GM19099 (cell line): ENCODE measurements at regions not wholly inside any gene's neighbourhood (a gene's known extent, or its start where the extent isn't known, plus 50 kb on each side); places are given as distances from the start of the nearest gene placed in this dataset.

ENCODE experiments used
- POLR2A ChIP-seq: IDR thresholded peaks from 3 replicates; pipeline ENCODE4 v1.6.1; 2011; ENCODE audit warnings: low read depth; ENCODE audit not compliant: insufficient read length; ENCODE audit errors: extremely low read depth

GRCh38 chr5:28500511-28500910 lies 1462.1 kb upstream of the CDH9 start:
- TF ChIP-seq POLR2A, result no peak

DNA sequence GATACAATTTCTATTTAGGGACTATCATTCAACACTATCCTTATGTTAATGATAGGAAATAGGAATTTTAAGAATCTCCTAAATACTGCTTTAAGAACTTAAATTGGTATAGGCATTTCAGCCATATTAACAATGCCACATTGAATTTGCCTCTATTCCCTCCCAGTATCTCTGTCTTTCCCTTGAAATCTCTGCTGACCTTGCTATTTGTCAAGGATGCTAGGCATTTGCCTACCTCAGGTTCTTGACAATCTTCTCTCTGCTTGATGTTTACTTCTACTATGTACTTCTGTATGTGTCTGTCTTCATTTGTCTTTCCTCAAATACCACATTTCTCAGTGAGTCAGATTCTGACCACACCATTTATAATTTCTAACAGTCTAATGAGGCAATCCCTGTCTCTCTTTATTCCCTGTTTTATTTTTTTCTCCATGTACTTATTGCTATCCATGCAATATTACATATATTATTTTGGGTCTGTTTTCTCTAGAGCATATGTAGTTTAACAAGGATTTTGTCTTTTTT lies 1461.4 kb upstream of the CDH9 start:
- TF ChIP-seq POLR2A, result no peak

DNA sequence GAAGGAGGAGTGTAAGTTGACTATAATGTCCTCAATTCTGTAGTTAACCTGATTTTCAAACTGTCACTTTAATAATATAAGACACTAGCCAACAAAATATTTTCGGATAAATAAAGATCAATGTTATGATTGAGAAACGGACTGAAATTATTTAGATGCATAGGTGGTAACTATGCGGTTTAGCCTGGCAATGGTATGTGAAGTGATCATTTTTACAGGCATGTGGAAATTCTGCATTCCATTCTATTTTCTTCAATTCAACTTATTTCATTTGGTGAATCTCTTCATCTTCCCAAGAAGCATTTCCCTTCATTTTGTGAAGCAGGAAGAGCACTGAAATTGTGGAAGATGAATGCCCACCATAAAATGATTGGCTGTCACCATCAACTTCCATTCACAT lies 1457.5 kb upstream of the CDH9 start:
- no peak for TF ChIP-seq POLR2A

GRCh38 chr5:28493456-28493855 lies 1455.1 kb upstream of the CDH9 start:
- TF ChIP-seq POLR2A, result no peak

DNA sequence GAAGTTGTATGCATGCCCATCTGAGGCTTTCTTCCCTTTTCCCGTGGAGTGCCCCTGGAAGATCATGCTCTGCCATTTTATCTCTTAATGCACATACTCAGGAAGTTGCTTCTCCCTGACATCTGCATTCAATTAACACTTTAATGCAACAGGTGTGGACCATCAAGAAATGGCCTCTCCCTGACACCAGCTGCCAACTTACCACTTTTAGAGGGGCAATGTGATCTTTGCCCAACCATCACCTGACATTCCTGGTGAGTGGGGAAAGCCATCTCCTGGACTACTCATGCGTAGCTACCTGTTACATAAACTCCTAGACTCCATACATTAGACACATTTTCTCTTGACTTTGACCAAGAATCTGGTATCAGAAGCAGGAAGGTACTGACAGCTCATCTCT lies 1450.4 kb upstream of the CDH9 start:
- TF ChIP-seq POLR2A, result no peak

DNA sequence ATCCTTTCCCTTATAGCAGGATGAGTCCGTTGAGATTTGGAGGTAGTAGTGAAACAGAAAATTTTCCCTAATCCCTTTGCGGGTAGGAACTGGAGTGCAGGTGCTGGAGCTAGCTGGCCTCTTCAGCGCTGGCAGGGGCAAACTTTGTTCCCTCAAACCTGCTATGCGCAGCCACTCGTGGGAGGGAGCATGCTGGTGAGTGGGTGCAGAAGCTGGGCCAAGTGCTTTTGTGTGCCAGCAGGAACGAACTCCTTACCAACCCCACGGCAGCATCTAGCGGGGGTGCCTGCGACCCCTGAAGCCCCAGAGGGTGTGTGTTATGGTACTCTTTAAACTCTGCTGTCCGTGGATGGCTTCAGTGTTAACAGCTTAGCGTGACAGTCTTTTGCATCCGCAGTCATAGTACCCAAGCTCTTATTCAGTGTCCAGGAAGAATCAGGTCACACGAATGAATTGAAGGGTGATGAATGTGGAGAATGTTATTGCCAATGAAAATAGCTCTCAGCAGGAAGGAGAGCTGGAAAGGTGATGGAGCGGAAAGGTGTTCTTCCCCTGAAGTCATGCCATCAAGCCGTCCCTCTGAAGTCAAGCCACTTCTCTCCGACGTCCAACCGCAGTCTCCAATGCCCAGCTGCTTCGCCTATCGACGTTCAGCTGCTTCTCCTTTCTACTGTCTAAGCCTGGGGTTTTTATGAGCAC lies 1445.1 kb upstream of the CDH9 start:
- no peak for TF ChIP-seq POLR2A

DNA sequence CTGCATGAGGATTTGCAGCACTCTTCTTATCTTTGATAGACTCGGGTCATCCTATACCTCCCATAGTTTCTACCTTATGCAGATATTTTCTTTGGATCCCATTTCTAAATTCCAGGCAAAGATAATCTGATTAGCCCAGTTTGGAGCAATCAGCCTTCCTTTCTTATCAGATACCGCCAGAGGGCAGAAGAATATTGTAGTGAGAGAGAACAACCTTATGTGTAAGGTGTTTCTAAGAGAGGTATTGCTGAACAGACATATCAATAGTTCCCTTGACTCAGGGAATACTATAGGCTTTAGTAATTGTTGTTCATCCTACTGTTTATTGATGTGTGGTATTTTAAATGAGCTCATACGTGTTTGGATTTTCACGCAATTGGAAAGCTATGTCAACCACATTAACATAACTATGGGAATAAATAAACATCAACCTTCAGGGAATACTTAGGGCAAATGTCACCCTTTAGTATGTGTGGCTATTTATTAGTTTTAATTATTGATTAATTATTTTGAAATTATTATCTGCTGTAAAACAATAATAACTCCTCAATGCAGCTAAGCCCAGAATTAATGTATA lies 1435.2 kb upstream of the CDH9 start:
- TF ChIP-seq POLR2A, result no peak

- TF ChIP-seq POLR2A, result no peak
Observed at GRCh38 chr5:28468166-28468565, 1429.8 kb upstream of the CDH9 start.

DNA sequence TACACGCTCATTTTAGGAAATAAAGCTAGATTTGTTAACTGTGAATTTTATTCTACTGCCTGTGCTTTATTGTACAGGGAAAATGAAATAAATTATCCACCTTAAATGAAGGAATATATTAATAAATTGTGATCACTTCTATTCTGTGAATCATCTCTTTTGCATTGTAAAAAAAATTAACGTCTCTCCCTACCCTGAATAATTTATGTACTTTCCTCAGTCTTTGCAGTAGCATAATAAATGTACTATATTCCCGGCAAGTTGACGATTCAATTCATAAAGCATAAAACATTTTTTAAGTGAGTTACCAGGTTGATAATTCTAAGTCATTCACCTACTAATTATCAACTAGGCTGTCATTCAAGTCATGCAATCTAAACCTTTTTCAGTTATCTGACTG lies 1425.3 kb upstream of the CDH9 start:
- no peak for TF ChIP-seq POLR2A

DNA sequence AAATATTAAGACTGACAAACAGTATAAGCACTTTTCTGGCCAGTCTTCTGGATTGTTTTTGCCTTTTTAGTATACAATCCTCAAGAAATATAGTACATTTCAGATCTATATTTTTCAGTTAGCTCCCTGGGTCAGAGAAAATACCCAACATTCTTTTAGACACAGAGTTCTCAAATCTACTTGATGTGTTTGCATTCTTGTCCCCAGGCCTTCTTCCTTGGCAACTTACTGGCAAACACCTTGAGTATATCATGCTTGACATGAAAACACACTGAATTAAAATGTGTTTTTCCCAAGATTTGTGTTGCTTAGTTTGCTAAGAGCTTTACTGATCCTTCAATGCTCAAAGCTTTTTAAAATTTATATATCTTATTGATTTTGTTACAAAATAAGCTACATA lies 1413.1 kb upstream of the CDH9 start:
- TF ChIP-seq POLR2A, result no peak

DNA sequence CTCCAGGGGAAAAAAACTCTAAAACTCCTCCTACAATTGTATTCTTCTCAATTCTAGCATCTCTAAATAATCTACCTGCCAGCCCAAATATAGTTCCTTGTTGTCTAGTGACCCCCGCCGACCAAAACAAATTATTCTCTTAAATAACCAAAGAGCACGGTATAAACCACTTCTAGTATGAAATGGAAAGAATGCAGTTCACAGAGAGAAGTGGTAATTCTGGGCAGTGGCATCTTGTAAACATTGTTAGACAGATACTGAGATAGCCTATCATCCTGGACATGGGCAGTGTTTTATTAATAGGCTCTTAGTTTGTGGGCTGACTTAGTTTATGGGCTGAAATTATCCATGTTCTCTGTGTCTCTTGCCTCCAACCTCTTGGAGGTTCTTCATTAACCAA lies 1412.6 kb upstream of the CDH9 start:
- no peak for TF ChIP-seq POLR2A

GRCh38 chr5:28448791-28449190 lies 1410.4 kb upstream of the CDH9 start:
- no peak for TF ChIP-seq POLR2A

- no peak for TF ChIP-seq POLR2A
Observed at GRCh38 chr5:28430565-28431178, 1392.3 kb upstream of the CDH9 start.

- no peak for TF ChIP-seq POLR2A
Observed at GRCh38 chr5:28421141-28421540, 1382.8 kb upstream of the CDH9 start.

- TF ChIP-seq POLR2A, result no peak
Observed at GRCh38 chr5:28415791-28416443, 1377.5 kb upstream of the CDH9 start.

DNA sequence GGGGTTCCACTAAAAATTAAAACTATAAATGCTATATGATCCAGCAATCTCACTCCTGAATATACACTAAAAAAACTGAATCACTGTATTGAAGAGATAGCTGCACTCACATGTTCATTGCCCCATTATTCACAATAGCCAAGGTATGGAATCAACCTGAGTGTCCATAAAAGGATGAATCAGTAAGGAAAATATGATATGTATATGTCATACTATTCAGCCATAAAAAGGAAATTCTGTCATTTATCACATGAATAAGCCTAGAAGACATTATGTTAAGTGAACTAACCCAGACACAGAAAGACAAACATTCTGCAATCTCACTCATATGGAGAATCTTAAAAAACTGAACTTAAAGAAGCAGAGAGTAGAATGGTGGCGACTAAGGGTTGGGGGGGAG lies 1376.2 kb upstream of the CDH9 start:
- no peak for TF ChIP-seq POLR2A

GRCh38 chr5:28408651-28409050 lies 1370.3 kb upstream of the CDH9 start:
- no peak for TF ChIP-seq POLR2A

DNA sequence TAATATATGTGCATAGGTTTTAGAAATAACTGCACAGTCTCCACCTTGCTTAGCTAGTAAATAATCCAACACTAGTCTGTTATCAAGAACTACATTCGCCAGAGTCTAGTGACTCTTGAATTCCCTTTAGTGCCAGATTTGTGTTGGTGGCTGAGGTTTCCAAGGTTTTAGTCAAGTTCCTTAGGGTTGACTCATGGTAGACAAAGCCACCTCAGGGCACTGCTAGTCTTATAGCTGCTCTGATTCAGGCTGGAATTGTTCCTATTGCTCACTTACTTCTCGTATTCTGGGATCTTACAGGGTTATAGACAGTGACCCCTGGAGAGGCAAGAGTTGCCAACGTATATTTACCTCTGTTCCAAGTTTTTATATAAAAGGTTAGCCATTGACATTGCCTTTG lies 1369.8 kb upstream of the CDH9 start:
- no peak for TF ChIP-seq POLR2A
